Astrocyte (in vitro differentiated cells and primary cell): ENCODE measurements at regions not wholly inside any gene's neighbourhood (a gene's known extent, or its start where the extent isn't known, plus 50 kb on each side); places are given as distances from the start of the nearest gene placed in this dataset.
A peak's percentile ranks its signal among the peaks of the same experiment; 100 is the strongest.

Experiments
- DNase-seq: peaks from one replicate; pipeline ENCODE4 v3.0.0-alpha.2; 2010; ENCODE audit warnings: low read depth
- FAIRE-seq: peaks from 2 replicates; lab custom pipeline; 2011; peaks lifted over from hg19 to GRCh38; lab: Jason Lieb, UNC
- H2AFZ ChIP-seq: 2 replicates; pipeline ENCODE4 v1.6.0; 2012; ENCODE audit warnings: low read depth, low read length, inconsistent platforms
- H3K27ac ChIP-seq: 2 replicates; pipeline ENCODE4 v1.5.1; 2011; ENCODE audit warnings: low read depth, low read length, inconsistent platforms
- H3K27me3 ChIP-seq: 2 replicates; pipeline ENCODE4 v1.6.0; 2011; ENCODE audit warnings: low read length, inconsistent platforms; ENCODE audit not compliant: insufficient read depth
- H3K36me3 ChIP-seq: 2 replicates; pipeline ENCODE4 v1.5.1; 2011; ENCODE audit warnings: low read length, inconsistent platforms; ENCODE audit not compliant: insufficient read depth
- H3K4me1 ChIP-seq: 2 replicates; pipeline ENCODE4 v1.5.1; 2011; ENCODE audit warnings: low read length, inconsistent platforms; ENCODE audit not compliant: insufficient read depth
- H3K4me2 ChIP-seq: 2 replicates; pipeline ENCODE4 v1.6.0; 2012; ENCODE audit warnings: low read length, inconsistent platforms
- H3K4me3 ChIP-seq: 2 replicates; pipeline ENCODE4 v1.5.1; 2011; ENCODE audit warnings: low read depth, mild to moderate bottlenecking, low read length, inconsistent platforms; ENCODE audit not compliant: insufficient read depth
- H3K79me2 ChIP-seq: 2 replicates; pipeline ENCODE4 v1.6.0; 2012; ENCODE audit warnings: mild to moderate bottlenecking, low read length, inconsistent platforms; ENCODE audit not compliant: insufficient read depth
- H3K9ac ChIP-seq: 2 replicates; pipeline ENCODE4 v1.6.0; 2012; ENCODE audit warnings: mild to moderate bottlenecking, low read length, inconsistent platforms
- H3K9me3 ChIP-seq: 2 replicates; pipeline ENCODE4 v1.5.1; 2012; ENCODE audit warnings: low read depth, mild to moderate bottlenecking, low read length, inconsistent platforms; ENCODE audit not compliant: insufficient read depth
- H4K20me1 ChIP-seq: 2 replicates; pipeline ENCODE4 v1.6.0; 2012; ENCODE audit warnings: low read length, inconsistent platforms; ENCODE audit not compliant: insufficient read depth
- H3K27ac Mint-ChIP-seq: one replicate; pipeline ENCODE4 v1.8.0; 2021; ENCODE audit warnings: mild to moderate bottlenecking, mixed read lengths; ENCODE audit not compliant: unreplicated experiment
- H3K27me3 Mint-ChIP-seq: one replicate; pipeline ENCODE4 v1.8.0; 2021; ENCODE audit warnings: low read depth, mixed read lengths; ENCODE audit not compliant: unreplicated experiment
- H3K36me3 Mint-ChIP-seq: one replicate; pipeline ENCODE4 v1.8.0; 2021; ENCODE audit warnings: low read depth, mixed read lengths; ENCODE audit not compliant: unreplicated experiment
- H3K4me1 Mint-ChIP-seq: one replicate; pipeline ENCODE4 v1.8.0; 2021; ENCODE audit warnings: low read depth, mixed read lengths; ENCODE audit not compliant: unreplicated experiment
- H3K4me3 Mint-ChIP-seq: one replicate; pipeline ENCODE4 v1.8.0; 2021; ENCODE audit warnings: mild to moderate bottlenecking, moderate library complexity, mixed read lengths; ENCODE audit not compliant: unreplicated experiment
- H3K9me3 Mint-ChIP-seq: one replicate; pipeline ENCODE4 v1.8.0; 2021; ENCODE audit warnings: mild to moderate bottlenecking, mixed read lengths; ENCODE audit not compliant: unreplicated experiment
- EZH2 ChIP-seq: IDR thresholded peaks from 2 replicates; pipeline ENCODE4 v1.6.1; 2012; ENCODE audit warnings: mild to moderate bottlenecking, low read length, inconsistent platforms; ENCODE audit not compliant: insufficient read depth
- TF ChIP-seq, protein P1 (sequence below): IDR thresholded peaks from 2 replicates; pipeline ENCODE4 v1.5.1; 2011; ENCODE audit warnings: low read depth, mild to moderate bottlenecking, inconsistent platforms, low read length, moderate library complexity; ENCODE audit not compliant: insufficient read depth

DNA sequence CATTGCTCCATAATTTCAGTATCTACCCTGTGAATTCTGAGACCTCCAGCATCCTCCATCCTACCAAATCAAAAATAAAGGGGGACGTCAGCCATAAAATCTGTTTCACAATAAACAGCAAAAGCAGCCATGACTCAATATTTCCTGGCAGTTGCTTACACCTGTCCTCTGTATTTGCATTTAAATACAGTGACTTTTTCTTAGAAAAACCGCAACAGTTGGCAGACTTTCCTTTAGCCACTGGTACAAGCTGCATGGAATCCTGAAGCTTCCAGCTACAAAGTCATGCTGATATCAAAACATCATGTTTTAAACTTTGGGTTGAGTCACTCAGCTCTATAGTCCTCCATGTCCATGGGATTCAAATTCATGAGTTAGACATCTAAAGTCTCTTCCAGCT, 278.0 kb upstream of the KAZN start:
- Mint-ChIP-seq H3K27me3 (peaks cover 6% of the 10 kb centered on the region), H3K36me3 (no peaks in the 10 kb centered on the region), H3K9me3 (no peaks in the 10 kb centered on the region), H3K27ac (no peak overlapping the region), H3K4me3 (no peak overlapping the region), H3K4me1 (no peaks in the 10 kb centered on the region)
- Histone ChIP-seq H4K20me1 (no peaks in the 10 kb centered on the region), H3K4me3 (no peak overlapping the region), H3K27me3 (no peaks in the 10 kb centered on the region), H3K4me1 (peaks cover 4% of the 10 kb centered on the region), H3K79me2 (no peaks in the 10 kb centered on the region), H3K9me3 (no peaks in the 10 kb centered on the region), H3K9ac (no peak overlapping the region), H3K4me2 (peak overlapping the region; percentile 26), H2AFZ (no peak overlapping the region), H3K36me3 (no peaks in the 10 kb centered on the region), H3K27ac (peak overlapping the region; percentile 7)
- DNase-seq (peak; percentile 99), FAIRE-seq (no peak)
- TF ChIP-seq, protein P1, sequence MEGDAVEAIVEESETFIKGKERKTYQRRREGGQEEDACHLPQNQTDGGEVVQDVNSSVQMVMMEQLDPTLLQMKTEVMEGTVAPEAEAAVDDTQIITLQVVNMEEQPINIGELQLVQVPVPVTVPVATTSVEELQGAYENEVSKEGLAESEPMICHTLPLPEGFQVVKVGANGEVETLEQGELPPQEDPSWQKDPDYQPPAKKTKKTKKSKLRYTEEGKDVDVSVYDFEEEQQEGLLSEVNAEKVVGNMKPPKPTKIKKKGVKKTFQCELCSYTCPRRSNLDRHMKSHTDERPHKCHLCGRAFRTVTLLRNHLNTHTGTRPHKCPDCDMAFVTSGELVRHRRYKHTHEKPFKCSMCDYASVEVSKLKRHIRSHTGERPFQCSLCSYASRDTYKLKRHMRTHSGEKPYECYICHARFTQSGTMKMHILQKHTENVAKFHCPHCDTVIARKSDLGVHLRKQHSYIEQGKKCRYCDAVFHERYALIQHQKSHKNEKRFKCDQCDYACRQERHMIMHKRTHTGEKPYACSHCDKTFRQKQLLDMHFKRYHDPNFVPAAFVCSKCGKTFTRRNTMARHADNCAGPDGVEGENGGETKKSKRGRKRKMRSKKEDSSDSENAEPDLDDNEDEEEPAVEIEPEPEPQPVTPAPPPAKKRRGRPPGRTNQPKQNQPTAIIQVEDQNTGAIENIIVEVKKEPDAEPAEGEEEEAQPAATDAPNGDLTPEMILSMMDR: no peak
- no peak for TF ChIP-seq EZH2

- Histone ChIP-seq H3K79me2 (no peaks in the 10 kb centered on the region), H2AFZ (no peak overlapping the region), H3K27me3 (no peaks in the 10 kb centered on the region), H3K4me2 (no peak overlapping the region), H3K27ac (peak overlapping the region; percentile 7), H3K4me1 (peaks cover 4% of the 10 kb centered on the region), H3K4me3 (no peak overlapping the region), H3K9ac (no peak overlapping the region), H4K20me1 (no peaks in the 10 kb centered on the region), H3K36me3 (no peaks in the 10 kb centered on the region), H3K9me3 (no peaks in the 10 kb centered on the region)
- no peak for TF ChIP-seq EZH2
- TF ChIP-seq, protein P1: no peak
- DNase-seq (no peak), FAIRE-seq (no peak)
- no peak overlapping the region for H3K27ac Mint-ChIP-seq
- H3K27me3 Mint-ChIP-seq: peaks cover 6% of the 10 kb centered on the region
- no peaks in the 10 kb centered on the region for H3K4me1 Mint-ChIP-seq
- H3K36me3 Mint-ChIP-seq: no peaks in the 10 kb centered on the region
- no peak overlapping the region for H3K4me3 Mint-ChIP-seq
- H3K9me3 Mint-ChIP-seq: no peaks in the 10 kb centered on the region
These were observed 277.5 kb upstream of the KAZN start for GRCh38 chr1:14320986-14321385.

DNA sequence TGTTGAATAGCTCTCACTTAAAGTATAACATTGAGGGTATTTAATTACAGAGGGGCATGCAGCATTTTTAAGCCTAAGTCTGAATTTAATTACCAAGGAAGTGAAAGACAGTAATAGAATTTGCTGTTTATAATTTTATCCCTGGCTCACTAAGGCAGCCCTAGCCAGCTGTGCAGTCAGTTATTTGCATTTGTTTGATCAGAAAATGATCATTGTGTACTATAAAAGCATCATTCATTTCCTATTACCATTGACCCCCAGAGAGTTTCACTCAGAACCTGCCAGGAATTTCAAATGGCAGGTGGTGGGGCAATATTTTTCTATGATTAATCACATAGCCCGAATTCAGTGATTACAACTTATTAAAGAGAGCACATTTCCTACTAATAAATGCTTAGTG, 277.1 kb upstream of the KAZN start:
- Mint-ChIP-seq H3K27me3 (peaks cover 7% of the 10 kb centered on the region), H3K4me1 (no peaks in the 10 kb centered on the region), H3K27ac (no peak overlapping the region), H3K4me3 (no peak overlapping the region), H3K9me3 (no peaks in the 10 kb centered on the region), H3K36me3 (no peaks in the 10 kb centered on the region)
- Histone ChIP-seq H3K36me3 (no peaks in the 10 kb centered on the region), H3K4me3 (no peak overlapping the region), H3K9me3 (no peaks in the 10 kb centered on the region), H4K20me1 (no peaks in the 10 kb centered on the region), H3K4me1 (peaks cover 4% of the 10 kb centered on the region), H3K9ac (no peak overlapping the region), H3K27ac (no peak overlapping the region), H3K27me3 (no peaks in the 10 kb centered on the region), H3K79me2 (no peaks in the 10 kb centered on the region), H2AFZ (no peak overlapping the region), H3K4me2 (no peak overlapping the region)
- no peak for TF ChIP-seq EZH2
- TF ChIP-seq, protein P1: no peak
- DNase-seq (no peak), FAIRE-seq (no peak)
